H1 (cell line): ENCODE measurements at regions not wholly inside any gene's neighbourhood (a gene's known extent, or its start where the extent isn't known, plus 50 kb on each side); places are given as distances from the start of the nearest gene placed in this dataset.

Experiments
- CTBP2 ChIP-seq: IDR thresholded peaks from 2 replicates; pipeline ENCODE4 v1.7.0; 2011; ENCODE audit warnings: borderline replicate concordance, mild to moderate bottlenecking, moderate library complexity, mixed read lengths, low read length; ENCODE audit not compliant: insufficient read depth, insufficient read length
- EP300 ChIP-seq, 2 experiments: IDR thresholded peaks; 1 replicate in 1 of 2; 2 replicates in 1 of 2; pipeline ENCODE4 v1.6.1; 2011 to 2012; ENCODE audit warnings: low read depth in 2 of 2, low read length in 2 of 2, mild to moderate bottlenecking in 2 of 2, borderline replicate concordance in 1 of 2, inconsistent platforms in 1 of 2, moderate library complexity in 1 of 2
- TF ChIP-seq, protein P1 (sequence below), 3 experiments: IDR thresholded peaks; 1 replicate in 2 of 3; 2 replicates in 1 of 3; pipeline versions ENCODE4 v1.5.1 to v1.6.1; 2011; ENCODE audit warnings: low read length in 3 of 3, mild to moderate bottlenecking in 3 of 3, inconsistent platforms in 2 of 3, low read depth in 1 of 3, moderate library complexity in 1 of 3; ENCODE audit not compliant: insufficient read depth in 1 of 3; ENCODE audit errors: control extremely low read depth in 1 of 3

DNA sequence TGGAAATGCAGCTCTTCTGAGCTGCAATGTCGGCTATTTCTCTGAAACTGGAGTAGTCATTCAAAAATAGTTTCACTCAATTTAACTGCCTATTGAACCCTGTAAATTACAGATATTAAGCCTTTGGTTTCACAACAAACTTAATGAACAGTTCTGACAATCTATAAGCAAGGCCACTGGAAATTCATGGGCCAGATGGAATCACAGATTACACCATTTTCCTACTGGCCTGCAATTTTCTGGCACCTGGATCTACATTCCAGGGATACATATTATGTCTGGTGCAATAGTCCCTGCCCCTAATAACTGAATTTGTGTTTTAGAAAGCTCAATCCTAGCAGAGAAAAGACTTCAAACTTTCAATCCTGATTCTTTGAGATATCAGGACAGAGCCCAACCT lies 551.7 kb downstream of the RNF144A start:
- TF ChIP-seq, protein P1, sequence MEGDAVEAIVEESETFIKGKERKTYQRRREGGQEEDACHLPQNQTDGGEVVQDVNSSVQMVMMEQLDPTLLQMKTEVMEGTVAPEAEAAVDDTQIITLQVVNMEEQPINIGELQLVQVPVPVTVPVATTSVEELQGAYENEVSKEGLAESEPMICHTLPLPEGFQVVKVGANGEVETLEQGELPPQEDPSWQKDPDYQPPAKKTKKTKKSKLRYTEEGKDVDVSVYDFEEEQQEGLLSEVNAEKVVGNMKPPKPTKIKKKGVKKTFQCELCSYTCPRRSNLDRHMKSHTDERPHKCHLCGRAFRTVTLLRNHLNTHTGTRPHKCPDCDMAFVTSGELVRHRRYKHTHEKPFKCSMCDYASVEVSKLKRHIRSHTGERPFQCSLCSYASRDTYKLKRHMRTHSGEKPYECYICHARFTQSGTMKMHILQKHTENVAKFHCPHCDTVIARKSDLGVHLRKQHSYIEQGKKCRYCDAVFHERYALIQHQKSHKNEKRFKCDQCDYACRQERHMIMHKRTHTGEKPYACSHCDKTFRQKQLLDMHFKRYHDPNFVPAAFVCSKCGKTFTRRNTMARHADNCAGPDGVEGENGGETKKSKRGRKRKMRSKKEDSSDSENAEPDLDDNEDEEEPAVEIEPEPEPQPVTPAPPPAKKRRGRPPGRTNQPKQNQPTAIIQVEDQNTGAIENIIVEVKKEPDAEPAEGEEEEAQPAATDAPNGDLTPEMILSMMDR (IDR thresholded peaks at IDR 0.05; ENCODE audit: control extremely low read depth in 1 of 3, insufficient read depth in 1 of 3, low read depth in 1 of 3, low read length in 3 of 3): no peak
- no peak for TF ChIP-seq EP300 (IDR thresholded peaks at IDR 0.05; ENCODE audit: borderline replicate concordance in 1 of 2, low read depth in 2 of 2, low read length in 2 of 2)
- no peak for TF ChIP-seq CTBP2
